Activated T-cell treated with anti-CD3 and anti-CD28 coated beads for 1 hour (primary cell): ENCODE measurements at regions not wholly inside any gene's neighbourhood (a gene's known extent, or its start where the extent isn't known, plus 50 kb on each side); places are given as distances from the start of the nearest gene placed in this dataset.

Experiments used
- DNase-seq: peaks from one replicate; pipeline ENCODE4 v3.0.0-alpha.2; 2020; ENCODE audit warnings: low read depth

- DNase-seq, result no peak
These were observed 116.6 kb upstream of the PLXNC1 start for GRCh38 chr12:94031763-94032162.

- DNase-seq, result no peak
These were observed 116.0 kb upstream of the PLXNC1 start for GRCh38 chr12:94032368-94032767.

DNA sequence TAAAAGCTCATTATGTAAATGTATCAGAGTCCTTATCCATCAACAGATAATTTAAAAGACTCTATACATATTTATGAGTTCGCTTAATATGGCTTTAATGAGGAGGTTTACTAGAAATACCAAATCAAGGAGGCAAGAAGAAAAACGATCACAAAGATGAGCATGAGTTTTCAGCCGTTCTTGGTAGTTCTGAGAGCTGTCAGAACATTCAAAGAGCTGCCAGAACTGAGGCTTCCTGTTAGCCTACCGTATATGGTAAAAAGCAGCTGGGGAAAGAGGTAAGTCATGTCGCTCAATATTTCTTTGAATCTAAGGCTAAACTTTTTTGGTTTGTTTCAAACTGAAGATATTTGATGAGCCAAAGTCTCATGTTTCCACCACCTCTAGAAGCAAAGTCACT, 115.3 kb upstream of the PLXNC1 start:
- no peak for DNase-seq

- DNase-seq, result no peak
These were observed 114.6 kb upstream of the PLXNC1 start for GRCh38 chr12:94033784-94034183.

- DNase-seq, result no peak
These were observed 110.9 kb upstream of the PLXNC1 start for GRCh38 chr12:94037444-94037843.

DNA sequence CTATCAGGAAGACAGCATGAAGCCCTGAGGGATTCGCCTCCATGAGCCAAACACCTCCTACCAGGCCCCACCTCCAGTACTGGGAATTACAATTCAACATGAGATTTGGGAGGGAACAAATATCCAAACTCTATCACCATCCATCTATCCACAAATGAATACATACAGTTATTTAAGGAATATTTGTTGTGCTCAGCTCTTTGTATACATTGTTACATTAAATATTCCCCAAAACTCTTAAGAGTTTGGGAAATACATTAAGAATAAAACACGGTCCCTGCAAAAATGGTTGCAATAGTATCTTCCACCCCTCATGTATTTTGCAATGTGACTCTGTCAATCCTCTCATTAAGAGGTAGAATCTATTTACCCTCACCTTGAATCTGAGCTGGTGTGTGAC, 109.8 kb upstream of the PLXNC1 start:
- no peak for DNase-seq

- no peak for DNase-seq
These were observed 109.1 kb upstream of the PLXNC1 start for GRCh38 chr12:94039199-94039840.

DNA sequence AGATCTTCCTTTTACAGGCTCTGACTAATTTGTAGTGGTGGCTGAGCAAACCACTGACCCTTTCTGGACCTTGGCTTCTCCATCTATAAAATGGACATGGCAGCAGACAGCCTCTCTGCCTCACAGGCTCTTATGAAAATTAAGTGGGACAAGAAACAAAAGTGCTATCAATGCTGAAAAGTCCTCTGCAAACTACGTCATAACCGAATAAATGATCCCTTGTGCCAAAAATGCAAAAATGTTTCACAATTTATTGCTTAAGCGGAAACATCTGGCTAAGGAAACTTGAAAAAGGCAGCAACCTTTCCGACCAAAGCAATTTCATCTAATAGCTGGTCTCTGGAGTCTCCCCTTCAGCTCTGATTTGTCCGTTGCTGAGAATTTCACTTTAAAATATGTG, 108.5 kb upstream of the PLXNC1 start:
- DNase-seq, result no peak

DNA sequence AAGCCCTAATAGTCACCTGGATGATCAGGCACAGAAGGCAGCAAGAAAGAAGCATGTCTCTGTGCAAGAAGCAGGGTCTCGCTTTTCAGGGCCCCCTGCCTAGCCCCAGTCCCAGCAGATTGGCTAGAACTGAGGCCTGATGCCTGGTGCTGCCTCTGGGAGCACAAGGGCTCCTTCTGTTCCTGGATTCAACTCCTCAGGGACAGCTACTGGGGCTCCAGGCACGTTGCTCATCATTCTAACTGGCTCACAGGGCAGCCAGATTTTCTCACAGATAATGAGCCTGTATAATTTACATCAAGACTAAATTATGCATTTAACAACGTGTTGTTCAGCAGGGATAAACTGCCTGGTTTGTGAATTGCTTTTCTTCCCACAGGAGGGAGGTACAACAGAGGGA, 106.5 kb upstream of the PLXNC1 start:
- DNase-seq, result no peak

GRCh38 chr12:94042321-94042720, 106.1 kb upstream of the PLXNC1 start:
- DNase-seq, result no peak

DNA sequence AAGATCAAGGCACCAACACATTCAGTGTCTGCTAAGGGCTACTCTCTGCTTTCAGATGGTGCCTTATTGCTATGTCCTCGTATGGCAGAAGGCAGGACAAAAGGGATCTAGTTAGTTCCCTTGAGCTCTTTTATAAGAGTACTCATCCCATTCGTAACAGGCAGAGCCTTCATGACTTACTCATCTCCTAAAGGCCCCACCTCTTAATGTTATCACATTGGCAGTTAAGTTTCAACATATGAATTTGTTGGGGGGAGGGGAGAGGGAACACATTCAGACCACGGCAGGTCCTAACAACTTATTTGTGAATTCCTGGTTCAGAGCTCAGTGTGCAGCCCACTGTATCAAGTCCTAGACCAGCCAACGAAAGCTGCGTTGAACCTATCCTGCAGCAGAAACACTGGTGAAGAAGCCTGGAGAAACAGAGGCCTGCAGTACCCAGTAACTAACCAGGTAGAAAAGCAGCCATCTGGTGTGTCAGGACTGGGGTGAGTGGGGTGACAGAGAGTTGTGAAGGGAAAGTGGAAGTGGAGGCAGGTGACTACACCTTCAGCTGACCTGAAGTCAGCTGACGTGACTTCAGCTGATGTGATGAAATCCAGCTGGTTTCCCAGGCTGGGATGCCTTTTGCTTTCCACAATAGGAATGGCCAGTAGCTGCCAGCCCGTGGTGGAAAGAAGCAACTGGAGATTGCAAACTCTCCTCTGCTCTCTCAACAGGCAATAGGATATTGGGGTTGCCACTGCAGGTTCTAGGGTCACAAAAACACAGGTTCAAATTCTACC, 101.6 kb upstream of the PLXNC1 start:
- DNase-seq, result no peak

DNA sequence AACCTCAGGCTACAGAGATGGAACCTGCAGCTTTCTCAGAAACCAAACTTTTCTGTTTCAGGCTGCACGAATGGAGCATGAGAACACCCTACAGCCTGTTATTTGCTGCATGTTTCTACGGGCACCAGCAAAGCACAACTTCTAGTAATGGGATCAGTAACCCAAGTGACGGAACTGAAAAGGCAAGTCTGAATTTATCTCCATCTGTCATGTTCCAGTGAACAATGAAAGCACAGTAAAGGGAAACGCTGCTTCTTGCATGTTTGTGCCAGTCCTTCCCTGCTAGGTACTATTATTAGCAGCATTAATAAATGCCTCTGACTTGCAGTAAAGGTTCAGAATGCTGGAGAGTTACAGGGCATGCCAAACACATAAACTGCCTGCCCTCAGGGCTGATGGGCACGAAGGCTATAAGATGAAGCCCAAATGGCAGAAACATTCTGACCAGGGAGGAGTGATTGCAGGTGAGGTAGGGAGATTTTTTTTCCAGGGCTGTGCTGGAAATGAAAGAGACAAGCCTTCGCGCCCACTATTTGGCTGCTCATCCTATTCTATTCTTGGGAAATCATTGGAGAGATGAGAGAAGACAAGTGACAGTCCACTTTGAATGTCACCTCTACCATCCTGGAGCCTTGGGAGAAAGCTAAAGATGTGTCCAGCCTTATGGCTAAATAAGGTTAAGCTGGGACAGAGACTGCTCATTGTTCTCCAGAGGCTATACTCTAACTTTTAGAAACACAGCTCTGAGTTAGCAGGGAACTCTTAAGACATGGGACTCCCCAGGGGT, 100.4 kb upstream of the PLXNC1 start:
- no peak for DNase-seq

GRCh38 chr12:94048757-94049156, 99.6 kb upstream of the PLXNC1 start:
- DNase-seq, result no peak

- no peak for DNase-seq
These were observed 98.7 kb upstream of the PLXNC1 start for GRCh38 chr12:94049718-94050117.

- DNase-seq, result no peak
These were observed 94.7 kb upstream of the PLXNC1 start for GRCh38 chr12:94053676-94054075.

DNA sequence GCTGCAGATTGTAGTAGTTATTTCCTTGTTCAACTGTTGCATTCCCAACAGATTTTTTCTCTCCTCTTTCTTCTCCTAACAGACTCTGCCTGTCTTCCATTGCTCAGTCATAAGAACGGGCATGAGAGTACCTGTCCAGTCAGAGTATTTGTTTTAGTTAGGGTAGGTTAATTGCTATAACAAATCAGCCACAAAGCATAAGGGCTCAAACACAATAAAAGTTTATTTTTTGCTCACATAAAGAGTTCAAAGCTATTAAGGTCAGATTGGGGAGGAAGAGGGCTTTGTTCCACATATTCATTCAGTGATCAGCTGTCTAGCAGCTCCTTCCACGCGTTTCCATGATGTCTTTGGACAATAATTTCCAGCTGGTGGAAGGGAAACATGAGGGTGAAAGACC, 92.8 kb upstream of the PLXNC1 start:
- no peak for DNase-seq

- no peak for DNase-seq
These were observed 91.8 kb upstream of the PLXNC1 start for GRCh38 chr12:94056419-94057158.

DNA sequence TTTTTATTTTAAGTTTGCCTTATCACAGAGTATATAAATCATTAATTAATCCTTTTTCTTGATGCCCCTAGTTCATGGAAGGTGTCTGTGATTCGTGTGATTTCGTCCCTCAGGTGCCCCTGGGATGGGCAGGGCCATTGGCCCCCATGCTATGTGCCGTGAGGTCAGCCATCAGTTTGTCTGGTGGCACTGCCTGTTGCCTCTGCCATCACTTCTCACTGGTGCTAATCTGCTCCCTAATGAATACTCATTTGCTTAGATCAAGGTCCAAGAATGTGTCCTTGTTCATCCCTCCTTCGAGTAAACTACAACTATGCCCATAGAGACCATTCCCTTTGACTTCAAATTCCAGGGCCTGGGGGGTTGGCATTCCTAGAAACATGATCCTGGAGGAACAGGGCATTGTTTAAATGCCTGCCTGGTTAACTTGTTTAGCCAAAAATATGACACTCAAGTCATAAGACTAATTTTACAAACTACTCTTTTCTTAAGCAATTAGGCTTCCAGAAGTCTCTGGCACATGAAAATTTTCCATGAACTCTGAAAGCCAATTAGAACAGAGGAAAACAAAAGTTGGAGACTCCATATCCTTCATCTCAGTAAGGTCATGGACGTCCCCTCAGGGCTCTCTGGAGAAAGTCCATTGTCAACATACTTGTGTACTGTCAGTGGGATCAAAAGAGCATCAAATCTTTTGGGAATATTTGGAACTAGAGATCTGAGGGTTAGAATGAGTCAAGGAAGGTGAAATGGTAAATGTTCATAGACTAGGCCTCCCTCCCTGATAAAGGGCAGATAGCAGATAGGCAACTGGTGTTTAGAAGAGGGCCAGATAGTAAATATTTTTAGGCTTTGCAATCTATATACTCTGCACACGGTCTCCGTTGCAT, 90.9 kb upstream of the PLXNC1 start:
- no peak for DNase-seq

GRCh38 chr12:94059394-94060368, 88.7 kb upstream of the PLXNC1 start:
- DNase-seq, result no peak

- DNase-seq, result no peak
These were observed 86.2 kb upstream of the PLXNC1 start for GRCh38 chr12:94062194-94062593.
